ENCODE measurements at regions not wholly inside any gene's neighbourhood (a gene's known extent, or its start where the extent isn't known, plus 50 kb on each side); places are given as distances from the start of the nearest gene placed in this dataset.
"Not testable (repeated sequence)": the region's sequence is repeated elsewhere in the genome, so short reads cannot be mapped to it uniquely, and the experiment has no call there.

- H3K4me3 Mint-ChIP-seq (ENCODE audit: low read depth); H3K27ac Mint-ChIP-seq; H3K9me3 Mint-ChIP-seq; H3K27me3 Mint-ChIP-seq (ENCODE audit: low read depth); H3K4me1 Mint-ChIP-seq (ENCODE audit: low read depth); intact Hi-C loops (cut with micrococcal nuclease); DNase-seq (ENCODE audit: low spot score); H3K36me3 Mint-ChIP-seq (ENCODE audit: low read depth): not testable (repeated sequence)
Observed at GRCh38 chr16:21533474-21533873, 65.9 kb upstream of the METTL9 start.

- H3K9me3 Mint-ChIP-seq; H3K4me1 Mint-ChIP-seq (ENCODE audit: low read depth); H3K27me3 Mint-ChIP-seq (ENCODE audit: low read depth); H3K4me3 Mint-ChIP-seq (ENCODE audit: low read depth); intact Hi-C loops (cut with micrococcal nuclease); DNase-seq (ENCODE audit: low spot score); H3K36me3 Mint-ChIP-seq (ENCODE audit: low read depth); H3K27ac Mint-ChIP-seq: not testable (repeated sequence)
Observed at GRCh38 chr16:21534561-21534960, 64.8 kb upstream of the METTL9 start.

DNA sequence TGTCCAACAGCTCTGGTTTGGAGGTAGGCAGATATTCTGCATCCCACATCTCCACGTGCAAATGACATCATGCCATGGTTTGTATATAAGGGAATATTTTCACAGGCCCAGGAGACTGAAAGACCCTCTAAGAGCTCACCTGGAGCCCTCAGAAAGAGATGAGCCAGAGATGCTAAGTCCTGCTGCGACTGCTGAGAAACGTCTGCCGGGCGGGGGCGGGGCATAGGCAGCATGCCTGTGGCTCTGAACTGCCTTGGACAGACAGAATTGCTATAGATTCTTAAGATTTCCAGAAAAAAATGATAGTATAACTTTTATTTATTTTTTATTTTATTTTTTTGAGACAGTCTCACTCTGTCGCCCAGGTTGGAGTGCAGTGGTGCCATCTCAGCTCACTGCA lies 64.2 kb upstream of the METTL9 start:
- DNase-seq (ENCODE audit: low spot score); H3K27ac Mint-ChIP-seq; H3K27me3 Mint-ChIP-seq (ENCODE audit: low read depth); intact Hi-C loops (cut with micrococcal nuclease); H3K36me3 Mint-ChIP-seq (ENCODE audit: low read depth); H3K9me3 Mint-ChIP-seq; H3K4me3 Mint-ChIP-seq (ENCODE audit: low read depth): not testable (repeated sequence)
- peaks cover 14% of the 10 kb centered on the region for H3K4me1 Mint-ChIP-seq (ENCODE audit: low read depth)

DNA sequence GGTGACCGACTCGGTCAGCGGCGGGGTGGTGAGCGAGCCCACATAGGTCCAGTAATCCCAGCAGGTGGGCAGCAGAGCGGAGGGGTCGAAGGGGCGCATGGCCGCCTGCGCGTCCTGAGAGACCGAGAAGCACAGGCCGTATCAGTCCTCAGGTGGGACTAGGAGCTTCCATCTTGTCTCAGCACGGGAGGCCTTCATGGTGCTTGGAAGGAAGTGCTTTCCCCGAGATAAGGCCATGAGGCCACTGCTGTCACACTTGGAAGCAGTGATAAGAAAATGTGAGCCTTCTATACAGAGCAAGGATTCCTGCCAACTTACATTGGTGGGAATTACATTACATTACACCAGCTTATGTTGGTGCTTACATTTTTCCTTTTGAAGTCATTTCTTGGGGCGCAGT lies 62.6 kb upstream of the METTL9 start:
- H3K27ac Mint-ChIP-seq; H3K27me3 Mint-ChIP-seq (ENCODE audit: low read depth); DNase-seq (ENCODE audit: low spot score); H3K4me3 Mint-ChIP-seq (ENCODE audit: low read depth); H3K36me3 Mint-ChIP-seq (ENCODE audit: low read depth); intact Hi-C loops (cut with micrococcal nuclease); H3K9me3 Mint-ChIP-seq: not testable (repeated sequence)
- H3K4me1 Mint-ChIP-seq (ENCODE audit: low read depth): peaks cover 24% of the 10 kb centered on the region

GRCh38 chr16:21537598-21537997 lies 61.8 kb upstream of the METTL9 start:
- H3K27me3 Mint-ChIP-seq (ENCODE audit: low read depth); H3K4me3 Mint-ChIP-seq (ENCODE audit: low read depth); DNase-seq (ENCODE audit: low spot score); H3K9me3 Mint-ChIP-seq; H3K27ac Mint-ChIP-seq; intact Hi-C loops (cut with micrococcal nuclease); H3K36me3 Mint-ChIP-seq (ENCODE audit: low read depth): not testable (repeated sequence)
- peaks cover 27% of the 10 kb centered on the region for H3K4me1 Mint-ChIP-seq (ENCODE audit: low read depth)

DNA sequence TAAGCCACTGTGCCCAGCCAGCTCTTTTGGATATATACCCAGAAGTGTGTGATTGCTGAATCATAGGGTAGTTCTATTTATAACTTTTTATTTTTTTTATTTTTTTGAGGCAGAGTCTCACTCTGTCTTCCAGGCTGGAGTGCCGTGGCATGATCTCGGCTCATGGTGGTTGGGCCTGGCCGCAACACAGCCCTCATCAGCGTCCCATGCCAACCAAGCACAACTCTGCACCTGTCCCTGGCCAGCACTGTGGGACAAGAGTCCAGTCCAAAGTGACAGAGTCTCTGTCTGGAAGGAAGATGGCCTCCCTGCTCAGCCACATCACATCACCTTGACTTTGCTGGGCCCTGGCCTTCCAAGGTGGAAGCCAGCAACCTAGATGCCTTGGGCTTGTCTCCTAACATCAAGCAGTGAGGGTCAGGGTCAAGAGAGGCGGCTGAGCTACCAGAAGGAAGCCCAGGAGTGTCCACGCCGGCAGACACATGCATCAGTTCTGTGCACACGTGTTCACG lies 60.2 kb upstream of the METTL9 start:
- peaks cover 30% of the 10 kb centered on the region for H3K4me1 Mint-ChIP-seq (ENCODE audit: low read depth)
- H3K4me3 Mint-ChIP-seq (ENCODE audit: low read depth); intact Hi-C loops (cut with micrococcal nuclease); H3K36me3 Mint-ChIP-seq (ENCODE audit: low read depth); DNase-seq (ENCODE audit: low spot score); H3K9me3 Mint-ChIP-seq; H3K27me3 Mint-ChIP-seq (ENCODE audit: low read depth): not testable (repeated sequence)
- H3K27ac Mint-ChIP-seq: peak overlapping the region; percentile 38

DNA sequence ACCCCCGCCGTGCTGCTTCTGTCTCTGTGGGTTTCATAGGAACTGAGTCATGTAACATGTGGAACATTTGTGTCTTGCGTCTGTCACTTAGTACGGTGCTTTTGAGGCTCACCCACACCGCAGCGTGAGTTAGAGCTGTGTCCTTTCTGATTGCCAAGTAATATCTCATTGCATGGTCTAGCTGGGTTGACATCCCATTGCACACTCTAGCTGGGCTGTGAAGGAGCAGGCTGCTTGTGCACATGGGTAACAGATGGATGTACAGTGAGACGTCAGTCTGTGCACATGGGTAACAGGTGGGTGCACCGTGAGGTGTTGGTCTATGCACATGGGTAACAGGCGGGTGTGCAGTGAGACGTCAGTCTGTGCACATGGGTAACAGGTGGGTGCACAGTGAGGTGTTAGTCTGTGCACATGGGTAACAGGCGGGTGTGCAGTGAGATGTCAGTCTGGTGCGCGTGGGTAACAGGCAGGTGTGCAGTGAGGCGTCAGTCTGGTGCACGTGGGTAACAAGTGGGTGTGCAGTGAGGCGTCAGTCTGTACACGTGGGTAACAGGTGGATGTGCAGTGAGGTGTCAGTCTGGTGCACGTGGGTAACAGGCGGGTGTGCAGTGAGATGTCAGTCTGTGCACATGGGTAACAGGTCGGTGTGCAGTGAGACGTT lies 58.5 kb upstream of the METTL9 start:
- peak overlapping the region; percentile 87 for H3K27ac Mint-ChIP-seq
- H3K9me3 Mint-ChIP-seq; H3K27me3 Mint-ChIP-seq (ENCODE audit: low read depth); H3K36me3 Mint-ChIP-seq (ENCODE audit: low read depth); intact Hi-C loops (cut with micrococcal nuclease): not testable (repeated sequence)
- peaks cover 30% of the 10 kb centered on the region for H3K4me1 Mint-ChIP-seq (ENCODE audit: low read depth)
- peak overlapping the region; percentile 58 for H3K4me3 Mint-ChIP-seq (ENCODE audit: low read depth)
- peak; percentile 74 for DNase-seq (ENCODE audit: low spot score)

DNA sequence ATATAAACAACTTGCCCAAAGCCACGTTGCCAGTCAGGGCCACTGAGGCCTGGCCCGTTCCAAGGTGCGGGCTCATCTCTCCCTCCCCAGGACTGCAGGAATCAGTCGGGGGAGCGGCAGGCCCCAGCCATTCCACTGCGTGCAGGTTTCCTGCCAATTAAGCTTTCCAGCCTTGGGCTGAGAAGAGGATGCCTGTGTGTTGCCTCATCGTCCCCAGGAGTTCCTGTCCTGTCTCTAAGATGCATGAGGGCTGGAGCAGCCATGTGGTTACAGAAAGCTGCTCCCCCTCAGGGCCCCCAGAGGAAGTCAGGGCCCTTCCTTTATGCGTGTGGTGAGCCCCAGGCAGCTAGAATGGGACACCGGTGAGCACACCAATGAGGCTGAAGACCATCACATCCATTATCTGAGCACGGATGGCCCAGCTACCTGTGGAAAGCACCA lies 57.7 kb upstream of the METTL9 start:
- DNase-seq (ENCODE audit: low spot score); intact Hi-C loops (cut with micrococcal nuclease); H3K4me3 Mint-ChIP-seq (ENCODE audit: low read depth); H3K36me3 Mint-ChIP-seq (ENCODE audit: low read depth); H3K27me3 Mint-ChIP-seq (ENCODE audit: low read depth); H3K27ac Mint-ChIP-seq; H3K9me3 Mint-ChIP-seq: not testable (repeated sequence)
- H3K4me1 Mint-ChIP-seq (ENCODE audit: low read depth): peaks cover 30% of the 10 kb centered on the region

DNA sequence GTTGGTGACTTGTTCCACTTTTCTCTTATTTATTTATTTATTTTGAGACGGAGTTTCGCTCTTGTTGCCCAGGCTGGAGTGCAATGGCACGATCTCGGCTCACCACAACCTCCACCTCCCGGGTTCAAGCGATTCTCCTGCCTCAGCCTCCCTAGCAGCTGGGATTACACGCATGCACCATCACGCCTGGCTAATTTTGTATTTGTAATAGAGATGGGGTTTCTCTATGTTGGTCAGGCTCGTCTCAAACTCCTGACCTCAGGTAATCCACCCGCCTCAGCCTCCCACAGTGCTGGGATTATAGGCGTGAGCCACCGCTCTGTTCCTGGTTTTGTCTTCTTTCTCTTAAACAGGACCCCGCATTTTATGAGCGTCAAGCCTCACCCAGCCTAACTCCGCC lies 57.3 kb upstream of the METTL9 start:
- not testable (repeated sequence) for H3K27ac Mint-ChIP-seq
- peaks cover 30% of the 10 kb centered on the region for H3K4me1 Mint-ChIP-seq (ENCODE audit: low read depth)

DNA sequence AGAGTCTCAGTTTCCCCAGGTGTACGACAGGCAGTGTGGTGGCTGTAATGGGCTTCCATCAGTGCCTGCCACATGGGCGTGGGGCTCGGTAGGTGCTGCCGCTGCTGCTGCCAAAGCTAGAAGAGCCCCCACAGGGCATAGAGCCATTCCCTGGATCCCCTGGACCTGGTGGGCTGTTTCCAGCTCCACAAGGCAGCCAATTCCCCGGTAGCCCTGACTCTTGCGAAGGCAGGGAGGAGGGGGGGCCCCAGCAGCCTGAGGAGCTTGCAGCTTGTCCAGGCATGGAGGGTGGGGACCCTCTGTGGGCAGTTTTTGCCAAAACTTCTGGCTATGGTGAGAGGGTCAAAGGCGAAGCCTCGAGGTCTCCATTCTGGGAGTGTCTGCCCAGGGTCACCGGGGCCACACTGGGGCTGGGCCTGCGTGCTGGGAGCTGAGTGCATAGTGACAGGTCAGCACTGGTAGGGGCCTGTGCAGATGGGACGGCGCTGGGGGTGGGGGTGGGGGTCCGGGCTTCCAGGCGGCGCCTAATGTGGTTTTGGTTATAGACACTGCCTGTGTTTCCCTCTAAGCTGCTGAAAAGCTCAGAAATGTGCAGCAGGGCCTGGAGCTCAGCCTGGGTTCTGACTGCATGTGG lies 56.8 kb upstream of the METTL9 start:
- H3K36me3 Mint-ChIP-seq (ENCODE audit: low read depth); H3K27ac Mint-ChIP-seq; H3K4me3 Mint-ChIP-seq (ENCODE audit: low read depth); H3K9me3 Mint-ChIP-seq; intact Hi-C loops (cut with micrococcal nuclease); H3K27me3 Mint-ChIP-seq (ENCODE audit: low read depth); DNase-seq (ENCODE audit: low spot score): not testable (repeated sequence)
- peaks cover 30% of the 10 kb centered on the region for H3K4me1 Mint-ChIP-seq (ENCODE audit: low read depth)

More for the DNA sequence above, 57.3 kb upstream of the METTL9 start:
- H3K36me3 Mint-ChIP-seq (ENCODE audit: low read depth); H3K27me3 Mint-ChIP-seq (ENCODE audit: low read depth); H3K9me3 Mint-ChIP-seq; DNase-seq (ENCODE audit: low spot score); intact Hi-C loops (cut with micrococcal nuclease); H3K4me3 Mint-ChIP-seq (ENCODE audit: low read depth): not testable (repeated sequence)

DNA sequence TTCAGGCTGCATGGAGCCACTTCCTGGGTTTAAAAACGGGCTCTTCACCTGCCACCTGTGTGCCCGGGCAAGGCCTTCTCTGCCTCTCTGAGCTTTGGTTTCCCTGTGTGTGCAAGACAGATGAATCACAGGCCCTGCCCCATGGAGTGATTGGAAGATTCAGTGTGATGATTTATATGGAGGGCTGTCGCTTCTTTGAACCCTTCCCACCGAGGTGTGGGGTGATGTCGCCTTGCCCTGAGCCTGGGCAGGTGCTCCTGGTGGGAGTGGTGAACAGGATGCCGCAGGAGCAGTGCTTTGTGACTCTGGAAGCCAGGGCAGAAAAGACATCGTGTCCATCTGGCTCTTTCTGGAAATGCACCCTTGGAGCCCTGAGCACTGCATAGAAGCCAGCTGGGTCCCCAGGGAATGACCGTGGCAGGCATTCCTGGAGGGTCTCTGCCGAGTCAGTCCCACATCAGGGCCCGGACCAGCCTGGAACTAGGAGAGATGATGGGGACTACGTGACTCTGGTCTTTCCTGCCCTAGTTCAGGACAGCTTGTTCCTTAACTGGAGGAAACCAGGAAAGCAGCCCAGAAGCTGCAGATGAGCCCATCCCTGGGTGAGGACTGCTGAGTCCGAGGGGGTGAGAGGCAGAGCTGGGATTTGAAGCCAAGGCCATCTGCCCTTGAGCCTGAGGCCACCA lies 56.1 kb upstream of the METTL9 start:
- DNase-seq (ENCODE audit: low spot score); H3K9me3 Mint-ChIP-seq; H3K27ac Mint-ChIP-seq; H3K27me3 Mint-ChIP-seq (ENCODE audit: low read depth); H3K4me3 Mint-ChIP-seq (ENCODE audit: low read depth); H3K36me3 Mint-ChIP-seq (ENCODE audit: low read depth); intact Hi-C loops (cut with micrococcal nuclease): not testable (repeated sequence)
- H3K4me1 Mint-ChIP-seq (ENCODE audit: low read depth): peaks cover 31% of the 10 kb centered on the region

- H3K9me3 Mint-ChIP-seq; DNase-seq (ENCODE audit: low spot score); H3K36me3 Mint-ChIP-seq (ENCODE audit: low read depth); H3K4me3 Mint-ChIP-seq (ENCODE audit: low read depth); intact Hi-C loops (cut with micrococcal nuclease); H3K27me3 Mint-ChIP-seq (ENCODE audit: low read depth); H3K27ac Mint-ChIP-seq: not testable (repeated sequence)
- peaks cover 15% of the 10 kb centered on the region for H3K4me1 Mint-ChIP-seq (ENCODE audit: low read depth)
Observed at GRCh38 chr16:21545664-21546326, 53.6 kb upstream of the METTL9 start.

DNA sequence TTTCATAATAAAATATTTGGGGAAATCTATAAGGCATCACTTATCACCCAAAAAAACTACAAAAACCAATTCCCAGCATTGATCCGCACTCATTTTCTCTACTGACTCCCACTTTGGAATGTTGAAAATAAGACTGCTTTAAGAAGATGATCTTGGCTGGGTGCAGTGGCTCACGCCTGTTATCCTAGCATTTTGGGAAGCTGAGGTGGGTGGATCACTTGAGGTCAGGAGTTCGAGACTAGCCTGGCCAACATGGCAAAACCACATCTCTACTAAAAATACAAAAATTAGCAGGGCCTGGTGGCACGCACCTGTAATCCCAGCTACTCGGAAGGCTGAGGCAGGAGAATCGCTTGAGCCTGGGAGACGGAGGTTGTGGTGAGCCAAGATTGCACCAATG lies 50.0 kb upstream of the METTL9 start:
- intact Hi-C loops (cut with micrococcal nuclease); H3K4me3 Mint-ChIP-seq (ENCODE audit: low read depth); DNase-seq (ENCODE audit: low spot score); H3K27ac Mint-ChIP-seq; H3K9me3 Mint-ChIP-seq; H3K36me3 Mint-ChIP-seq (ENCODE audit: low read depth); H3K27me3 Mint-ChIP-seq (ENCODE audit: low read depth); H3K4me1 Mint-ChIP-seq (ENCODE audit: low read depth): not testable (repeated sequence)
